ENCODE measurements at regions not wholly inside any gene's neighbourhood (a gene's known extent, or its start where the extent isn't known, plus 50 kb on each side); places are given as distances from the start of the nearest gene placed in this dataset.

DNA sequence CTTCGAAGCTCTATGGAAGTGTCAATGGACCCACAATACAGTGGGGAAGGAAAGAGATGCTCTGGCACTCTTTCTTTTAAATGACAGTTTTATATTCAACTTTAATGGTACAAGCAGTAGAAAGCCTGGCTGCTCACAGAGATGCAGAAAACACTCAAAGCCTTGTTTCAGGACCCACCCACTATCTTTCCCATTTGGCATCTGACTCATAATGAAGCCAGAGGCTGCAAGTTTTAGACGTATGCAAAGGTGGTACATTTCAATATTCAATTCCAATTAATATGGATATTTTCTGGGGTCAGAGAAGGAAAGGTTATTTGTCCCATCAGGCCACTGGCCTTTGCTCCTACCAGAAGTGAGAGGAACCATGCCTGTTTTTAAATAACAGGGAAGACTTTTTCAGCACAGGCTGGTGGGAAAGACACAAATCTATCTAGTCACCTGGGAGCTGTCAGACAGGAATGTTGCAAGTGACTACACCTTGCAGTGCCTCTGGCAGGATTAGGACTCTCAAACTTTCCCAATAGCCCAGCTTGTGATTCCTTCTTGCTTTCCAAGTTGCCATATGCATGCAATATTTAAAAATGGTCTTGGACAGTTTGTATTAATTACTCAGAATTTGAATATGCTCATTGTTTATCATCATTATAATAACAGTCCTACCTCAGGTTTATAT lies 70.0 kb upstream of the RAB40AL start:
- TF ChIP-seq EP300 (IDR thresholded peaks at IDR 0.05) (no peak), CTCF (IDR thresholded peaks at IDR 0.05) (no peak), POLR2AphosphoS5 (IDR thresholded peaks at IDR 0.05) (no peak)
